ENCODE measurements at regions not wholly inside any gene's neighbourhood (a gene's known extent, or its start where the extent isn't known, plus 50 kb on each side); places are given as distances from the start of the nearest gene placed in this dataset.
"Not testable (repeated sequence)": the region's sequence is repeated elsewhere in the genome, so short reads cannot be mapped to it uniquely, and the experiment has no call there.

GRCh38 chr7:81248420-81248819 is 329.6 kb upstream of the SEMA3C start:
- no peak overlapping the region for H3K27ac ChIP-seq
- no peaks in the 10 kb centered on the region for H3K9me3 ChIP-seq
- 86 to 96% (median 94%) methylated on average over 3 of the region's 3 CpGs for WGBS, 3 donors
- H3K4me1 ChIP-seq (ENCODE audit: insufficient read depth): no peaks in the 10 kb centered on the region
- no peak overlapping the region for H3K4me3 ChIP-seq
- DNase-seq: no peak
- H3K27me3 ChIP-seq: no peaks in the 10 kb centered on the region
- H3K36me3 ChIP-seq: no peaks in the 10 kb centered on the region
- TF ChIP-seq, protein P1, sequence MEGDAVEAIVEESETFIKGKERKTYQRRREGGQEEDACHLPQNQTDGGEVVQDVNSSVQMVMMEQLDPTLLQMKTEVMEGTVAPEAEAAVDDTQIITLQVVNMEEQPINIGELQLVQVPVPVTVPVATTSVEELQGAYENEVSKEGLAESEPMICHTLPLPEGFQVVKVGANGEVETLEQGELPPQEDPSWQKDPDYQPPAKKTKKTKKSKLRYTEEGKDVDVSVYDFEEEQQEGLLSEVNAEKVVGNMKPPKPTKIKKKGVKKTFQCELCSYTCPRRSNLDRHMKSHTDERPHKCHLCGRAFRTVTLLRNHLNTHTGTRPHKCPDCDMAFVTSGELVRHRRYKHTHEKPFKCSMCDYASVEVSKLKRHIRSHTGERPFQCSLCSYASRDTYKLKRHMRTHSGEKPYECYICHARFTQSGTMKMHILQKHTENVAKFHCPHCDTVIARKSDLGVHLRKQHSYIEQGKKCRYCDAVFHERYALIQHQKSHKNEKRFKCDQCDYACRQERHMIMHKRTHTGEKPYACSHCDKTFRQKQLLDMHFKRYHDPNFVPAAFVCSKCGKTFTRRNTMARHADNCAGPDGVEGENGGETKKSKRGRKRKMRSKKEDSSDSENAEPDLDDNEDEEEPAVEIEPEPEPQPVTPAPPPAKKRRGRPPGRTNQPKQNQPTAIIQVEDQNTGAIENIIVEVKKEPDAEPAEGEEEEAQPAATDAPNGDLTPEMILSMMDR (IDR thresholded peaks at IDR 0.05): no peak
- TF ChIP-seq POLR2A (IDR thresholded peaks at IDR 0.05) (no peak), EP300 (IDR thresholded peaks at IDR 0.05) (no peak)
- intact Hi-C loops (cut with DNase I): no loop called here

- intact Hi-C loops (cut with DNase I); H3K27me3 ChIP-seq; H3K4me3 ChIP-seq; H3K36me3 ChIP-seq; DNase-seq; H3K27ac ChIP-seq; H3K4me1 ChIP-seq (ENCODE audit: insufficient read depth); H3K9me3 ChIP-seq: not testable (repeated sequence)
- 91 to 92% (median 91%) methylated on average over 1 of the region's 1 CpG for WGBS, 3 donors
Observed at GRCh38 chr7:81247364-81247763, 328.5 kb upstream of the SEMA3C start.

- intact Hi-C loops (cut with DNase I): no loop called here
- 82 to 86% (median 83%) methylated on average over 4 of the region's 4 CpGs for WGBS, 3 donors
- no peaks in the 10 kb centered on the region for H3K4me1 ChIP-seq (ENCODE audit: insufficient read depth)
- no peaks in the 10 kb centered on the region for H3K36me3 ChIP-seq
- TF ChIP-seq EP300 (IDR thresholded peaks at IDR 0.05) (no peak), POLR2A (IDR thresholded peaks at IDR 0.05) (no peak)
- TF ChIP-seq, protein P1 (IDR thresholded peaks at IDR 0.05): no peak
- DNase-seq: no peak
- no peak overlapping the region for H3K4me3 ChIP-seq
- H3K27me3 ChIP-seq: no peaks in the 10 kb centered on the region
- no peaks in the 10 kb centered on the region for H3K9me3 ChIP-seq
- no peak overlapping the region for H3K27ac ChIP-seq
Observed at GRCh38 chr7:81245353-81245752, 326.5 kb upstream of the SEMA3C start.

DNA sequence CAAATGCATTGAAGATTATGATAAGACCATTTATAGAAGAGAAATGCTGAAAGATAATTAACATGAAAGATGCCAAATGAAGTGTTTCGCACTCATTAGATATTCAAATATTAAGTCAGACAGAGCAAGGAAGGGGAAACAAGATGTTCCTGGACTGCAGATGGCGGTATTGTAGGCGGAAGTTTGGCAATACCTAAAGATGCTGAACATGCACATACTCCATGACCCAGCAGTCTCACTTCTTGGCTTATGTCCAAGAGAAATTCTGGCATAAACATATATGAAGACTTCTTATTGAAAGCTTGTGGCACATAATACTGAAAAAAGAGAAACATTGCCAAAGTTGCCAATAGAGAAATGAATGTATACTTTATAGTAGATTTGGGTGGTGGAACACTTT is 325.4 kb upstream of the SEMA3C start:
- H3K4me3 ChIP-seq: no peak overlapping the region
- H3K27me3 ChIP-seq: no peaks in the 10 kb centered on the region
- no peaks in the 10 kb centered on the region for H3K9me3 ChIP-seq
- TF ChIP-seq, protein P1 (IDR thresholded peaks at IDR 0.05): no peak
- TF ChIP-seq POLR2A (IDR thresholded peaks at IDR 0.05) (no peak), EP300 (IDR thresholded peaks at IDR 0.05) (no peak)
- intact Hi-C loops (cut with DNase I): no loop called here
- WGBS, 3 donors: 89 to 94% (median 90%) methylated on average over 3 of the region's 3 CpGs
- H3K27ac ChIP-seq: no peak overlapping the region
- DNase-seq: no peak
- no peaks in the 10 kb centered on the region for H3K4me1 ChIP-seq (ENCODE audit: insufficient read depth)
- H3K36me3 ChIP-seq: no peaks in the 10 kb centered on the region

- Histone ChIP-seq H3K4me3 (no peak overlapping the region), H3K9me3 (no peaks in the 10 kb centered on the region), H3K27me3 (no peaks in the 10 kb centered on the region), H3K27ac (no peak overlapping the region), H3K4me1 (ENCODE audit: insufficient read depth) (no peaks in the 10 kb centered on the region), H3K36me3 (no peaks in the 10 kb centered on the region)
- TF ChIP-seq, protein P1 (IDR thresholded peaks at IDR 0.05): no peak
- TF ChIP-seq POLR2A (IDR thresholded peaks at IDR 0.05): no peak
- no peak for TF ChIP-seq EP300 (IDR thresholded peaks at IDR 0.05)
- intact Hi-C loops (cut with DNase I): no loop called here
- DNase-seq: no peak
- 38 to 61% (median 56%) methylated on average over 2 of the region's 2 CpGs for WGBS, 3 donors
Observed at GRCh38 chr7:81236560-81236959, 317.7 kb upstream of the SEMA3C start.

All from ovary (tissue), 7 donors.